ENCODE measurements at regions not wholly inside any gene's neighbourhood (a gene's known extent, or its start where the extent isn't known, plus 50 kb on each side); places are given as distances from the start of the nearest gene placed in this dataset.

- Histone ChIP-seq H3K36me3 (ENCODE audit: control insufficient read depth in 4 of 4, insufficient read depth in 3 of 4, low read depth in 1 of 4, low read length in 3 of 4) (no peaks in the 10 kb centered on the region), H3K4me3 (ENCODE audit: low read depth in 1 of 3, low read length in 3 of 3) (no peak overlapping the region), H3K27ac (ENCODE audit: low read depth in 1 of 2, low read length in 2 of 2) (no peak overlapping the region), H3K27me3 (ENCODE audit: control insufficient read depth in 4 of 4, insufficient read depth in 4 of 4, low read length in 3 of 4) (no peaks in the 10 kb centered on the region), H3K4me1 (ENCODE audit: control insufficient read depth in 4 of 4, insufficient read depth in 4 of 4, low read length in 3 of 4) (no peaks in the 10 kb centered on the region), H3K9me3 (ENCODE audit: control insufficient read depth in 4 of 4, low read length in 3 of 4) (no peaks in the 10 kb centered on the region), H3K9ac (ENCODE audit: low read depth in 1 of 2, low read length in 2 of 2) (no peak overlapping the region)
- TF ChIP-seq ATF3 (IDR thresholded peaks at IDR 0.05): no peak
- no peak for DNase-seq (ENCODE audit: low spot score)
- WGBS: 92% methylated on average over 5 of the region's 5 CpGs
Measured at GRCh38 chr15:91556926-91557325, 296.6 kb upstream of the SLCO3A1 start.

GRCh38 chr15:91559066-91559465, 294.4 kb upstream of the SLCO3A1 start:
- TF ChIP-seq TAF1 (conservative IDR thresholded peaks at IDR 0.05): no peak
- TF ChIP-seq EGR1 (IDR thresholded peaks at IDR 0.05; ENCODE audit: low read depth in 2 of 2): no peak
- TF ChIP-seq NR2F2 (IDR thresholded peaks at IDR 0.05): no peak
- TF ChIP-seq JUND (IDR thresholded peaks at IDR 0.05): no peak
- TF ChIP-seq RXRA (IDR thresholded peaks at IDR 0.05): no peak
- no peak overlapping the region for H3K4me3 ChIP-seq (ENCODE audit: low read depth in 1 of 3, low read length in 3 of 3)
- H3K27me3 ChIP-seq (ENCODE audit: control insufficient read depth in 4 of 4, insufficient read depth in 4 of 4, low read length in 3 of 4): no peaks in the 10 kb centered on the region
- no peak overlapping the region for H3K9ac ChIP-seq (ENCODE audit: low read depth in 1 of 2, low read length in 2 of 2)
- no peaks in the 10 kb centered on the region for H3K36me3 ChIP-seq (ENCODE audit: control insufficient read depth in 4 of 4, insufficient read depth in 3 of 4, low read depth in 1 of 4, low read length in 3 of 4)
- DNase-seq (ENCODE audit: low spot score): no peak
- no peak overlapping the region for H3K27ac ChIP-seq (ENCODE audit: low read depth in 1 of 2, low read length in 2 of 2)
- no peaks in the 10 kb centered on the region for H3K4me1 ChIP-seq (ENCODE audit: control insufficient read depth in 4 of 4, insufficient read depth in 4 of 4, low read length in 3 of 4)
- no peaks in the 10 kb centered on the region for H3K9me3 ChIP-seq (ENCODE audit: control insufficient read depth in 4 of 4, low read length in 3 of 4)
- WGBS: 90% methylated on average over 3 of the region's 3 CpGs

GRCh38 chr15:91561371-91562100, 292.0 kb upstream of the SLCO3A1 start:
- no peak overlapping the region for H3K4me3 ChIP-seq (ENCODE audit: low read depth in 1 of 3, low read length in 3 of 3)
- no peaks in the 10 kb centered on the region for H3K27me3 ChIP-seq (ENCODE audit: control insufficient read depth in 4 of 4, insufficient read depth in 4 of 4, low read length in 3 of 4)
- H3K36me3 ChIP-seq (ENCODE audit: control insufficient read depth in 4 of 4, insufficient read depth in 3 of 4, low read depth in 1 of 4, low read length in 3 of 4): no peaks in the 10 kb centered on the region
- no peak for DNase-seq (ENCODE audit: low spot score)
- H3K9me3 ChIP-seq (ENCODE audit: control insufficient read depth in 4 of 4, low read length in 3 of 4): no peaks in the 10 kb centered on the region
- H3K4me1 ChIP-seq (ENCODE audit: control insufficient read depth in 4 of 4, insufficient read depth in 4 of 4, low read length in 3 of 4): no peaks in the 10 kb centered on the region
- no peak overlapping the region for H3K9ac ChIP-seq (ENCODE audit: low read depth in 1 of 2, low read length in 2 of 2)
- 89% methylated on average over 11 of the region's 11 CpGs for WGBS
- no peak for TF ChIP-seq ZBTB33 (IDR thresholded peaks at IDR 0.05)
- no peak for TF ChIP-seq MAX (IDR thresholded peaks at IDR 0.05)
- TF ChIP-seq JUND (IDR thresholded peaks at IDR 0.05): no peak
- no peak for TF ChIP-seq ATF3 (IDR thresholded peaks at IDR 0.05)
- TF ChIP-seq FOXA1 (IDR thresholded peaks at IDR 0.05): no peak
- no peak for TF ChIP-seq NR2F2 (IDR thresholded peaks at IDR 0.05)
- TF ChIP-seq YY1 (IDR thresholded peaks at IDR 0.05): no peak
- no peak overlapping the region for H3K27ac ChIP-seq (ENCODE audit: low read depth in 1 of 2, low read length in 2 of 2)

GRCh38 chr15:91562698-91563097, 290.8 kb upstream of the SLCO3A1 start:
- Histone ChIP-seq H3K36me3 (ENCODE audit: control insufficient read depth in 4 of 4, insufficient read depth in 3 of 4, low read depth in 1 of 4, low read length in 3 of 4) (no peaks in the 10 kb centered on the region), H3K27me3 (ENCODE audit: control insufficient read depth in 4 of 4, insufficient read depth in 4 of 4, low read length in 3 of 4) (no peaks in the 10 kb centered on the region), H3K4me1 (ENCODE audit: control insufficient read depth in 4 of 4, insufficient read depth in 4 of 4, low read length in 3 of 4) (no peaks in the 10 kb centered on the region), H3K9ac (ENCODE audit: low read depth in 1 of 2, low read length in 2 of 2) (no peak overlapping the region), H3K27ac (ENCODE audit: low read depth in 1 of 2, low read length in 2 of 2) (no peak overlapping the region), H3K4me3 (ENCODE audit: low read depth in 1 of 3, low read length in 3 of 3) (no peak overlapping the region), H3K9me3 (ENCODE audit: control insufficient read depth in 4 of 4, low read length in 3 of 4) (no peaks in the 10 kb centered on the region)
- 82% methylated on average over 2 of the region's 2 CpGs for WGBS
- no peak for TF ChIP-seq TAF1 (conservative IDR thresholded peaks at IDR 0.05)
- TF ChIP-seq RAD21 (IDR thresholded peaks at IDR 0.05): no peak
- no peak for TF ChIP-seq GABPA (IDR thresholded peaks at IDR 0.05 in 1 of 2, conservative IDR thresholded peaks at IDR 0.05 in 1 of 2)
- no peak for TF ChIP-seq MAX (IDR thresholded peaks at IDR 0.05)
- no peak for DNase-seq (ENCODE audit: low spot score)
